ENCODE measurements at regions not wholly inside any gene's neighbourhood (a gene's known extent, or its start where the extent isn't known, plus 50 kb on each side); places are given as distances from the start of the nearest gene placed in this dataset.
A peak's percentile ranks its signal among the peaks of the same experiment; 100 is the strongest.

DNA sequence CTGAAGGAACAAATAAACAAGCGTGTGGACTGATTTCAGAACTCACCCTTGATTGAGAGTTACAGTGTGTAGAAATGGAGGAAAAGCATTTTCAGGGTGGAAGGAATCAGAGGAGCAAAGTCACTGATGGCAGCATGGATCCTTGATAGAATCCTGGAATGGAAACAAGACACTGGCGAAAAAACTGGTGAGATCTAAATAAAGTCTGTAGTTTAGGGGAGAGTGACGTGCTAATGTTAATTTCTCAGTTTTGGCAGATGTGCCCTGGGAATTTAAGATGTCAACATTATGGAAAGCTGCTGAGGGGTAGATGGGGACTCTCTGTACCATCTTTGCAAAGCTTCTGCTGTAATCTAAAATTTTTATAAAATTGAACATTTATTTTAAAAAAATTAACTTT is 378.0 kb downstream of the UQCRFS1 start:
- no peak for DNase-seq

DNA sequence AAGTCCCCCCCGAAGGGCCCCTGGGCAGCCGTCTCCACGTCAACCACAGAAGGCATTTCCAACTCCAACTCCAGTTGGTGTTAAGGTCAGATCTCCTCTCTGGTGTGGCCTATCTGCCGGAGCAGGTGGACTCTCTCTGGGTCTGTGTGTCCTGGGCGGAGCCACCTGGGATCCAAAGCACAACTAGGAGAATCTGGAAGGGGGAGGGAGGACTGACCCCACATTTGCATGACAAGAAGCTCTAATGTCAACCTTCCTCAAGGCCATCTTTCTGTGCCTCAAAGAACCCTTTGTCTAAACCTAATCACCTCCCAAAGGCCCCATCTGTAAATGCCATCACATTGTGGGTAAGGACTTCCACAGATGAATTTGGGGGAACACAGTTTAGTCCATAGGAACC is 381.5 kb downstream of the UQCRFS1 start:
- no peak for DNase-seq

DNA sequence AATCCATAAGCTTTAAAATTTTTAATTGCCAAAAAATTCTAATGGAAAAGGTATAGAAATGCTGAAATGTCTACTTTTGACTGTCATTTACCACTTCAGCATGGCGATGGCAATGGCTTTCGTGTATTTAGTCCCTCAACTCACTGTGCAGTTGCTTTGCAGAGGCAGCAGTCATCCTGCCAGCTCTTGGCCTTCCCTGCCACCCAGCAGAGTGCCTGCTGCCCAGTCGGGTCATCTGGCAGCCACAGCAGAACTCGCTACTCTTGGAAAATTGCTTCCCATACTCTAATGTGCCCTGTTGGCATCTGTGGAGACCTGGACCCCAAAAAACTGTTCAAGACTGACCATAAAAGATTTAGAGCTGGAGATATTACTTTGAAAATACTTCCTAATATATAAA is 383.2 kb downstream of the UQCRFS1 start:
- no peak for DNase-seq

DNA sequence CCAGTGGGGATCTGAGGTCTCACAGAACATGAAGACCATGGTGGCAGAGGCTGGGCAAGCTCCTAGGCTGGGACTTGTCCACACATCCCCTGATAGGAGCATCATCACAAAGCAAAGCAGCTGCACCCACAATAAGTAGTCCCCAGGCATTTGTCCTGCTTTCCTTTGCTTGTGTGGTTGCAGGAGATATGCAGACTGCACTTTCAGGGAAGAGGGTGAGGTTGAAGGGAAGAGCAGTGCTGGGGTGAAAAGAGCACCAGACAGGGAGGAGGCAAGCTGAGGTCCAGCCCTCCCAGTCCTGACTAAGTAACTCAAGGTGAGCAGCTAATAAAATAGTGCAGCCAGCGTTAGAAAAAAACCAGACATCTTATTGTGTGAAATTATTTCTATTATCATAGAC is 383.6 kb downstream of the UQCRFS1 start:
- no peak for DNase-seq

DNA sequence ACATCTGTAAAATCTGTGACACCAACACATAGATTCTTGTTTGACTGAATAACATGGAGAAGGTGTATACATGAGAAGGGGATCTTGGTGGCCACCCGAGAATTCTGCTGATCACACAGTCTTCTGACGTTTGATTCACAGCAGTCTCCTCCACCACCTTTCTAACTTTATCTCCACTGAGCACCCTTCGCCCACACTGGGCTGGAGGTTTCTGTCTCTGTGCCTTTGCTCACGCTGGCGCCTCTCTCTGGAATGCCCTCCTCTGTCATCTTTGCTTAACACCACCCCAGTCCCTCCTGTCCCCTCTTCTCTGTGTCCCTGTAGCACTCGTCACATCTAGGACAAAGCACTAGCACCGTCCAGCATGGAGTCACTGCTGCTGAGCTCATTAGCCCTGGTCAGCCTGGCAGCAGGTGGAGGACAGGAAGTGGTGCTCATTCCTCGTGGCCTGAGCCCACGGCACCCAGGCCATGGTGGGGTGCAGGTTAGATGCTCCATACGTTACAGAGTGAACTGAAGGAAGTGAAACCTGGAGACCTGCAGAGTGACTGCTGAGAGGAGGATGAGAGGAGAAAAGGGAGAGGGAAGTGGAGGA is 384.6 kb downstream of the UQCRFS1 start:
- no peak for DNase-seq

DNA sequence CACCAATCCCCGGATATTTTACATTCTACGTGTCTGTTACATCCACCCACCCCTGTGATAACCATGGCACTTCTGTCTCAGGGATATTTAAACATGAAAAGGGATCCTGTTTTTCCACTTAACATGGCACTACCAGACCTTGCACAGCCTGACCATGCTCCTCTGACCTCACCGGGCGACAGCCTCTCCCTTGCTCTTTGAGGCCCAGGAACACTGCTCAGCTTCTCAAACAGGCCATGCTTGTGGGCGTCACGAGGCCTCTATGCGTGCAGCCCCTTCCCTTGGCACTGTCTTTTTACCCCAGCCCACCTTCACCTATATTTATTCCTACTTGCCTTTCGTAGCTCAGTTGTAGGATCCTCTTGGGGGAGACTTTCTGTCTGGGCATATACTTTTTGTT is 385.6 kb downstream of the UQCRFS1 start:
- DNase-seq, result no peak

DNA sequence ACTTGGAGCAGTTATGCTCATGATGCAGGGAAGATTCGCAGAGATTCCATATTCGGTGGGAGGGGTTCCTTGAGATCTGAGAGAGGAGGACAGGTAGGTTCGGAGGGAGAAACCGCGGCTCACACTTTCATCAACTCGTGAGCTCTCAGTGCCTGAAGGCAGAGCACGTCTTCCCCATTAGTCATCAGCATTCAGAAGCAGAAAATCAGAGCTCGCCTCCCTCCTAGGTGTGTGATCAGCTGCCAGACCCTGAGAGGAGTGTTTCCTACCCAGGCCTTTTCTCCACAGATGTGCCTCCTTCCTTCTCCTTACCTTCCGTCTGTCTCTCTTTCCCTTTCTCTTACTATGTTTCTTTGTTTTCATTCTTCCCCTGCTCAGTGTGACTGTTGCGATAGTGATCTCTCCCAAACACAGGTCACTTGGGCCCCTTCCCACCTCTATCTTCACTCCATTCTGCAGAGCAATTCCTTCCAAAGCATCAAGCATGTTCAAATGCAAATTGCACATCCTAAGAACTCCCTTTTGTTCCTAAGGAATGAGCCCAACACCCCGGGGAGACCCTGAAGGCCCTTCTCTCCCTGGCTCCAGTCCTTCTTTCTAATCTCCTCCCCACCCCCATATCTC is 389.5 kb downstream of the UQCRFS1 start:
- no peak for DNase-seq

DNA sequence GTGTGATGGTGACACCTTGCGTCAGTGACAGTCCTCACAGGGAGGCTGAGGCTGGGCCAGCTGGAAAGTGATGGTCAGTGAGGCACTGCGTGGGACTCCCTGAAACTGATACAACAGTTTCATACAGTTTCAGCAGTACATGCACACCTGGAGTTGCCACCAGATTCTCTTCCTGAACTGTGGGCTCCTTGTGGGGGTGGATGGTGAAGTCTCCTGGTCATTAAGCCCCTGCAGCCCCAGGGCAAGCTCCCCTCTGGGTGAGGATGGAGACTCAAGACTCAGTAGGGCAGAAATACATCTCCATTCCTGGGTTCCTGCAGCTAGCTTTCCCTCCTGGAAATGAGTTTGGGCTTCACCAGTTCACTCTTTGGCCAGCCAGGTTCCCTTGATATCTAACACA is 392.7 kb downstream of the UQCRFS1 start:
- DNase-seq, result no peak

DNA sequence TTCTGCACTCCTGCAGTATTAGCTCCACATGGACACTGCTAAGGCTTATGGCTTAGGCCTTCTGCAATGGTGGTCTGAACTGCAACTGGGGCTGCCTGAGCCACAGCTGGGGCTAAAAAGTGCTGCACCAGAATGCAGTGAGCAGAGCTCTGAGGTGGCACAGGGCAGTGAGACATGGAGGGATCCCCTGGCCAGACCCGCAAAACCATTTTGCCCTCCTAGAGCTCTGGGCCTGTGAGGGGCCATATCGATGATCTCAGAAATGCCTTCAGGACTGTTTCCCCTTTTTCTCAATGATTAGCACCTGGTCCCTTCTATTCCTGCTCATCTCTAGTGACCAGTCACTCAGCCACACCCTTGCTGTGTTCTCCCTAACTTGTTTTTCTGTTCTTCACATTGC is 397.7 kb downstream of the UQCRFS1 start:
- DNase-seq, result no peak

DNA sequence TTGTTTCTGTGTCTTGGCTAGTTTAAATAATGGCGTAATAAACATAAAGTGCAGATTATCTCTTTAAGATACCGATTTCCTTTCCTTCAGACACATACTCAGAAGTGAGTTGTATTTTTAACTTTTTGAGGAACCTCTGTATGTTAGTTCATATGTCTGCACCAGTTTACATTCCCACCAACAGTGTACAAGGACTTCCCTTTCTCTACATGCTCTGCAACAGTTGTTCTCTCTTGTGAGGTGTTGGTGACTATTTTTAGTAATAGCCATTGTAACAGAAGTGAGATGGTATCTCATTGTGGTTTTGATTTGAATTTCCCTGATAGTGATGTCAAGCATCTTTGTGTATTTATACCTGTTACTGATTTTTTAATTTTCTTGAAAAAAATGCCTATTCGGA is 418.6 kb downstream of the UQCRFS1 start:
- no peak for DNase-seq

DNA sequence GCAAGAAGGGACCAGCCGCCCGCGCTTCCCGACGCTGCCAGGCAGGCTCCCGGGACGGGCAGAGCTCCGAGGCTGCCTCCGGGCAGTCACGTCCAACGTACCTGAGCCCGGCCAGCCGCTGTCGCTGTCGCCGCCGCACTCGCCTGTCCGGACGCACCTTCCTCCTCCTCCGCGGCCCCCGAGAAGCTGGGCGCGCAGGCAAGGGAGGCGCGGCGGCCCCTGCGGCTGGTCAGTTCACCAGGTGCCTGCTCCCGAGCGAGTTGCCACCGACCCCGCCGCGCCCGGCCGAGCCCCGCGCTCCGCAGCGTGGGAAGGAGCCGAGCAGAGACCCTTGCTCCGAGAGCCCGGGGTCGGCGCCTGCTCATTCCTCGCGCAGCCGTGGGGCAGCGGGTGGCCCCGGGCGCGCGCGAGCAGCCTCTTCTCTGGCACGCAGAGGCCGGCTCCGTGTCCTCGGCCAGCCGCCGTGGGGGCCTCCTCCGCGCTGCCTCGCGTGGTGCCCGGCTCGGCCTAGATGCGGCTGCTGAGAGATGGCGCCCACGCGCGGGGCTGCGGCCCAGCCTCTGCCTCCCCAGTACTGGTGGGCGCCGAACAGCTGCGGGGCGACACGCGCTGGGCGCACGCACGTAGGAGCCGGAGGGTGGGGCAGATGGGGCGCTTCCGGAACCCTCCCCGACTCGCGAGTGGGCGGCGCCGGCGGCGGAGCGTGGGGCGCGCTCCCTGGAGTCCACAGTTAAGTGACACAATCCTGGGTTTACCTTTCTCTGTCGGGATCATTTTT is 419.4 kb downstream of the UQCRFS1 start:
- no peak for DNase-seq

DNA sequence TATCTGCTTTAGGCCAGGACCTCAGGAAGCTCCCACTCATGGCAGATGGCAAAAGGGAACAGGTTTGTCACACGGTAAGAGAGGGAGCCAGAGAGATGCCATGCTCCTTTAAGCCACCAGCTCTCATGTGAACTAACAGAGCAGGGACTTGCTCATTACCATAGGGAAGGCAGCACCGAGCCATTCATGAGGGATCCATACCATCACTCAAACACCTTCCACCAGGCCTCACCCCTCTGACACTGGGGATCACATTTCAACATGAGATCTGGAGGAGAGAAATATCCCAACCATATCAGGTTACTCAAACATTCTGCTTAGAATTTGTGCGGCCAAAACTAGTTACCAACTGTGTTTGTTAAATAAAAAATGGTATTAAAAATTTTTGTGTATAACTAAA is 427.0 kb downstream of the UQCRFS1 start:
- DNase-seq, result no peak

DNA sequence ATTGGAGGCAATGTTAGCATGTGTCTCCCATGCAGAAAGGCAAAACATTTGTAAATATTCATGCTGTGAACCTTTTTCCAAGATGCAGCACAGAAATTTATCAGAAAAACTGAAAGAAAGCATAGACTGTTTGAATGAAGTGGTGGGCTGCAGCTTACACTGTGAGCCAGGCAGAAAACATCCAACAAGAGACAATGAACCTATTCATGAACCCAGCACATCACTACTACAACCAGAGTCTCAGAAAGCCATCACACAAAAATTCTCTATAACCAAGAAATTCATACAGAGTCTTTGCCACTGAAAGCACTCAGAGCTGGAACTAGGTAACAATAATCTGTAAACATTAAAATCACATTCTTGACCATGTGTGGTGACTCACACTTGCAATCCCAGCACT is 448.9 kb downstream of the UQCRFS1 start:
- DNase-seq, result no peak

DNA sequence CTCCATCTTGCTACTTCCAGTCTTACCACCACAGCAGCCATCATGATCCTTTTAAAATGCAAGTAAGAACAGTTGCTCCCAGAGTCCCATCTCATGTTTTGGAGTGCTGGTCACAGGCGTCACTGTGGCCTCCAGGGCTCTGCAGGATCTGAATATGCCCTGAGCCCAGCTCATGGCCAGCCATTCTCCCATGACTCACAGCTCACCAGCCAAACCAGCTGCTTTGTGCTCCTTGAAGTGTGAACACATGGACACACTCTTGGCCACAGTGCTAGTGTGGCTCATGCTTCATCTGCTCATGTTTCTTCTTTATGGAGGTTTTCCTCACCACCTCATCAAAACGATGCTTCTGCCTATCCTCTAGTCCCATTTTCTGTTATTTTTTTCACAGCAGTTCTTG is 466.5 kb downstream of the UQCRFS1 start:
- DNase-seq, result no peak

DNA sequence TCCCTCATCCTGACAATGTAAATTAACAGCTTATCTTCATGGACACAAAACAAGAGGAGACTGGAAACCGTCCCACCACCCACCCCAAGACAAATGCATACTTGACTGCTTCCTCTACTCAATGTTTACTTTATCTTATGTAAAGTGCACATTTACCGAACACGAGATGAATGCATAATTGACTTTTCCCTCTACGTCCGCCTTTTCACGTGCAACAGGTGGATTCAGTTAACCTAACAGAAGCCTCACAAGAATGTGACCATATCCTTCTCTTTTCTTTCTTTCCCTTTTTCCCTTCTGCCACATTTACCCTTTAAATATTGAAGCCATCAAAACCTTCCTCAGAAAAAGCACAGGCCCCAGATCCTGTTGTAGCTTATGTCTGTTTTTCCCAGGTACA is 468.0 kb downstream of the UQCRFS1 start:
- no peak for DNase-seq

DNA sequence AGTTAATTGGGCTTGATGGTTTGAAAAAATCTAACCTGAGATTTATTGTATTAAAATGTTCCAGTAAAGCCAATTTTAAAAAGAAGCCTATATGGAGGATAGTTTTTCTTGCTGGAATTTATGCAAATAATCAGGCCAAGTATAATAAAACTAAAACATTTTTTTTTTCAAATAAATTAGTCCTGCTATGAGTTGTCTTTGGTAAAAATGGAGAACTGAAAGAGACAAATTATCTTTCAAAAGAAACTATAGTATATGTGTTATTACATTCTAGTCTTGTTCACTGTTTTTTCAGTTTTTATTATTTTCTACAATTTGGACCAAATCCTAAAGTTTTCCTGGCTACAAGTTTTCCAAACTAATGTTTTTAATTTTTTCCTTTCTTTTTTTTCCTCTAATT is 468.9 kb downstream of the UQCRFS1 start:
- DNase-seq, result no peak

DNA sequence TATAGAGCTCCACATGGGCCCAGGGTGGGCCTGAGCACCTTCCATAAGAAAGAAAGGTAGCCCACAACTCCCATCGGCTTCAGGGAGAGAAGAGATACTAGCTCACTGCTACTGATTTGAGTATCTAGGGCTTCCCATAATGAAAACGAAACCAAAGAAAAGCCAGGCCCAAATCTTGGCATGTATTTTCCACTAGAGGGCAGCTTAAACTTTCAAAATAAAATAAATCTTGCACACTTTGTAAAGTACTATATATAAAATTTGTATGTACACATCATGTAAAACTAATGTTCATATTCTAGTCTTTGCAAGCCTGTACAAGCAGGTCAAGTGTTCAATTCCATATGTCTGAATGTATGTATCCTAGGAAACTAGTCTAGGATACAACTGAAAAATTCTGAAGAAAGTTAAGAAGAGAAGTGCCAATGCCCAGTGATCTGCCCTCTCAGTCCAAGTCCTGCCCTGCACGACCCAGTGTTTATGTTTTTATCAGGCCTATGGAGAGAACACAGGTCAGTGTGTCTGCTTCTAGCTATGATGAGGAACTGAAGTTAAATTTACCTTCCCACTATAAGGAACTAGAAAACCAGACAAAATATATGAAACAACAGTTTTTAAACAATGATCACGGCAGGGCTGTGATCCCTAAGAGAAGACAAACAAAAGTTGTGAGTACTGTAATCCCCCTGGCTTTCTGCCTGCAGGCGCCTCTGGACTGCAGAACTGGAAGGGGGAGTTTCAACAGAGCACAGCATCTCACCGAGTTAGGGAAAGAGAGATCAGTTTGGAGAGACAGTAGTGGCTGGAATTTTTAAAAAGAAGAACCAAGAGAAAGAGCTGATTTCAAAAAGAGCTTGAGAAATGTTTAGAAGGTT is 475.7 kb downstream of the UQCRFS1 start:
- DNase-seq, result peak; percentile 28

DNA sequence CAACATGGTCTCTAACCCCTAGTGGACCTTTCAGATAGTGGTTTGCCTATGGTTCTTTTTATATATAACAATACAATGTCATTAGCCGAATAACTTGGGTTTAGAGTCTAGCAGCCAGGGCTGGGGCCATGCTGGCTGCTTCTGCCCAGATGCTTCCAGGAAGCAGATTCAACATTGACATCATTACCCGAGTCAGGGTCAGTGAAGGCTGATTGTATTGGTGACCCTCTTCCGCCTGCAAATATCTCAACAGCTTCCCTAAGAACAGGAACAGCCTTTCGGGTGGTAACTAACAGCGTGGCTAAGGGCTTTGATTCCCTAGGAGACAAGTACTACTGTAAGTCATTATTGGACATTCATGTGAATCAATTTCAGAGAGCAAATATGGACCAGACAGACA is 476.4 kb downstream of the UQCRFS1 start:
- no peak for DNase-seq

DNA sequence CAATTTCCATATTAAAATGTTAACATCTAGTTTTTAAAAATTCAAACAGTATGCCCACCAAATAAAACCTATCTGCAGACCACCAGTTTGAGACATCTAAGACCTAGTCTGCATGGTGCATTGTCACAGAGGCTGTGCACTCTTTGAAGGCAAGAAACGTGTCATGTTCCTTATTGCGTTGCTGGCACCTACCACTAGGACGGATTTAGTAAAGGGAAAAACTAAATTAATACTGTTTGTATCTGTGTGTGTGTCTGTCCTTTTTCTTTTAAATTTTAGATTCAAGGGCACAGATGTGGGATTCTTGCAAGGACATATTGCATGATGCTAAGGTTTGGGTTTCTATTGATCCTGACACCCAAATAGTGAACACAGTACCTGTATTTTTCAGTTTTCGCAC is 481.4 kb downstream of the UQCRFS1 start:
- DNase-seq, result no peak

DNA sequence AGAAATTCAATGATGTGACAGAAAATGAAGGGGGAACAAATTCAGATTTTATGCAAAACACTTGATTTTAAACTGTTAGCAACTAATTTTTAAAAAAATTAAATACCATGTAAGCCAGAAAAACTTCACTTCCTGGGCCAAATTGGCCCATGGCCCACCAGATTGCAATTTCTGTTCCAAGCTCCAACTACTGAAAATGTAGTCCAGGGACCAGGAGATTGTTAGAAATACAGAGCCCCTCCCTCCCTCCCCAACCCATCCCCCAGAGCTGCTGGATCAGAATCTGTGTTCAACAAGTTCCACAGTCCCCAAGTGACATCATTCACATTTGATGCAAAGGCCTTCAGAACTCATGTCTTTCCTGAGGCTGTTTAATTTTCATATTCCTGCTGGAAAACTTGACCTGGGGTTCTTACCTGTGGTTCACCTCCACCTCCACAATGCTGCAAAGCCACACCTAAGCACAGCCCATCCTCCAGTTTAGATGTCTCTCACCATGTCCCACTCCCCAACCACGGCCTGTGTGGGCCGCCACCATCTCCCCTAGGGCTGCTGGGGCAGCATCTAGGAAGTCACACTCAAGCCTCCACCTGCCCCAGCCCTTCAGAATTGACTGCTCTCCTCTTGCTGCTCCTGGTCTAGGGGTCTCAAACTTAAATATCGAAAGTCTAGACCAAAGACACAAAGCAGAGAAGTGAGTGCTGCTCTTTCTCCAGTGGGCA is 482.0 kb downstream of the UQCRFS1 start:
- no peak for DNase-seq

DNA sequence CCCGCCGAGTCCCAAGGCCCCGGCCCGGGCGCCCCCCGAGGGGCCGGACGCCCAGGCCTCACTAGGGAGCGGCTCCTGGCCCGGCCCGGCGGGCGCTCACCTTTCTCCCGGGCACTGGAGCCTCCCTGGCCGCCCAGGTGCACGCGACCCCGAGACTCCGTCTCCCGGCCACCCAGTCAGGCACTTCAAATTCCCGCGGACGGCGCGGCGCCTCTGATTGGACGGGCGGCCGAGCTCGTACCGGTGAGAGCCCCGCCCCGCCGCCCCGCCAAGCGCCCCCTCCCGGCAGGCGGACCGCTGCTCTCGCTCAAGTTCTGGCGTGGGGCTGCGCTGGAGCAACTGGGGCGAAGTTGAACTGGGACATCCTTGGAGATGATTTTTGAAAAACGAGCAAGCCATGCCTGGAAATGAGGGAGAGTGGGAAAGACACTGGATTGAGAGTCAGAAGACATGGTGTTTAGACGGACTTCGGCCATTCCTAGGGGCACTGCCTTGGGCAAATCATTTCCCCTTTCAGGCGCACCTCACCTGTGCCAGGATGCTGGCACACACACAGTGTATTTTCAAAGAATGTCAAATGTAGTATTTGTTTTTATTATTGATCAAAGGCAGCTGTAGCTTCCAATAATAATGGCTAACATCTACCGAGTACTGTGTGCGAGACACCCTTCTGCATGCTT is 485.3 kb downstream of the UQCRFS1 start:
- DNase-seq, result no peak
